ENCODE measurements at regions not wholly inside any gene's neighbourhood (a gene's known extent, or its start where the extent isn't known, plus 50 kb on each side); places are given as distances from the start of the nearest gene placed in this dataset.

DNA sequence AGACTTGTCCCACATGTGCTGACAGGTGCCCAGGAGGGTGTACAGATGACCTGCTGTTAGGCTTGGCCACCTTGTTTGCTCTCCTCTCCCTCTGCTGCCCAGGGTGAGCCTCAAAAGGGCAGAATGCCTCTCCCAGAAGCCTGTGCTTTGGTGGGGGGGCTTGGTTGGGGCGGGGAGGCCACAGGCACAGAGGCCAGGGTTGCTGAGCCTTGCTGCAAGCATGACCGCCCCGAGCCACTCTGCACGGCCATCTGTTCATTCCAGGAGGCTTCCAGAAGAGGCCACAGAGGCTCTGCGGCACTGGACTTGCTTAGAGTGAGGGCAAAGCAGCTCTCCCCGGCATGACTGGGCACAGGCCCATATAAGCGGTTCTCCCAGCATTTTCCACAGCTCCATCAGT, 190.8 kb downstream of the GLRX3 start:
- peaks cover 16% of the 10 kb centered on the region for H3K9me3 Mint-ChIP-seq
- DNase-seq = no peak
- no peaks in the 10 kb centered on the region for H3K27me3 Mint-ChIP-seq
- no peak overlapping the region for H3K27ac Mint-ChIP-seq
- no peak overlapping the region for H3K4me3 Mint-ChIP-seq
- no peaks in the 10 kb centered on the region for H3K36me3 Mint-ChIP-seq
- H3K4me1 Mint-ChIP-seq = no peaks in the 10 kb centered on the region

GRCh38 chr10:130329792-130330191, 193.6 kb downstream of the GLRX3 start:
- H3K4me1 Mint-ChIP-seq = no peaks in the 10 kb centered on the region
- no peaks in the 10 kb centered on the region for H3K27me3 Mint-ChIP-seq
- H3K36me3 Mint-ChIP-seq = no peaks in the 10 kb centered on the region
- no peak for DNase-seq
- H3K9me3 Mint-ChIP-seq = peaks cover 8% of the 10 kb centered on the region
- H3K4me3 Mint-ChIP-seq = no peak overlapping the region
- H3K27ac Mint-ChIP-seq = no peak overlapping the region

- Mint-ChIP-seq H3K27me3 (peaks cover 4% of the 10 kb centered on the region), H3K36me3 (no peaks in the 10 kb centered on the region), H3K4me3 (no peak overlapping the region), H3K27ac (no peak overlapping the region), H3K9me3 (peaks cover 2% of the 10 kb centered on the region), H3K4me1 (no peaks in the 10 kb centered on the region)
- DNase-seq = no peak
Observed at GRCh38 chr10:130333185-130333584, 197.0 kb downstream of the GLRX3 start.

DNA sequence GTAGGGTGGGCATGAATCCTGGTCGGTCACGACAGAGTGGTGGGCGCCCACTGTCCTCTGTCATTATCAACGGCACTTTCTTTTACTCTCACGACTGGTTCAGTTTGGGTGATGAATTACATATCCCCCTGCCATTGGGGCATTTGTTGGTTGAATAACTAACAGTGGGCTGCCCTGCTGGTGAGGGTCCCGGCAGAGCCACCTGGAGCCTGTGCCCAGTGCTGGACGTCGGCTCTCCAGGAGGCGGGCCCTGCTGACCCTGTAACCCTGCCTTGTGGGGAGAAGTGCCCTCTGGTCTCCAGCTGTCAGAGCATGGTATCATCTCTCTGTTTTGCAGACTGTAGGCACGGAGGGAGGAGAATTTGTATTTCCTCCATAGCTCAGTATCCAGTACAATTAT, 199.1 kb downstream of the GLRX3 start:
- peaks cover 4% of the 10 kb centered on the region for H3K27me3 Mint-ChIP-seq
- DNase-seq = no peak
- H3K9me3 Mint-ChIP-seq = no peaks in the 10 kb centered on the region
- H3K36me3 Mint-ChIP-seq = no peaks in the 10 kb centered on the region
- H3K27ac Mint-ChIP-seq = no peak overlapping the region
- no peaks in the 10 kb centered on the region for H3K4me1 Mint-ChIP-seq
- no peak overlapping the region for H3K4me3 Mint-ChIP-seq

DNA sequence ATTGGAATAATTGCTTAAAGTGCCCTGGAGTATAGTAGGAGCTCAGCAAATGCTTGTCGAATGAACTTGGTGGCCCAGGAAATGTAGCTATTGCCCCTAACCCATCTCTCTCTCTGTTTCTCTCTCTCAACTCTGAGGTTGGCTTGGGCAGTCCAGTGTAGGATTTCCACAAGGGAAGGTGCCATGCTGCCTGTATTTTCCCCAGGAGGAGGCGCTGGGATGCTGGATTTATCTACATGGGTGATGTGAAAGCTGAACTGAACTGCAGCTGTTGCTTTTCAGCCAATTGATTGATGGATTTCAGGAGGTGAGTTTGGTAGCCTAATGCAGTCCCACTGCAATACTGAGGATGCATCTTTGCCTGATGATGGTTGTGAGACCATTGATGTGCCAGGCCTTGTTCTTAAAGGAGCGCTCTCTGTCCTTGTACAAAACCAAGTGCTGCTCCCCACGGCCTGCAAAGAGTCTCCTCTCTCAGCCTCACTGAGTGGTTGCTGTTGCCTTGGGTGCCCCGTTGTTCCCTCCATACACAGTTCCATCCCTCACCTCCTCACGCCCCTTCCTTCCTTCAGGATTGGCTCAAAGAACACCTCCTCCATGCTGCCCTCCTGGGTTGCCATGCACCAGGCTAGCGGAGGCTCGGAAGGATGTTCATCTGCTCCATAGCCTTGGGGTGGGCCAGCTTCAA, 200.6 kb downstream of the GLRX3 start:
- no peaks in the 10 kb centered on the region for H3K36me3 Mint-ChIP-seq
- no peak for DNase-seq
- no peak overlapping the region for H3K27ac Mint-ChIP-seq
- no peak overlapping the region for H3K4me3 Mint-ChIP-seq
- H3K9me3 Mint-ChIP-seq = no peaks in the 10 kb centered on the region
- no peaks in the 10 kb centered on the region for H3K4me1 Mint-ChIP-seq
- peaks cover 9% of the 10 kb centered on the region for H3K27me3 Mint-ChIP-seq

DNA sequence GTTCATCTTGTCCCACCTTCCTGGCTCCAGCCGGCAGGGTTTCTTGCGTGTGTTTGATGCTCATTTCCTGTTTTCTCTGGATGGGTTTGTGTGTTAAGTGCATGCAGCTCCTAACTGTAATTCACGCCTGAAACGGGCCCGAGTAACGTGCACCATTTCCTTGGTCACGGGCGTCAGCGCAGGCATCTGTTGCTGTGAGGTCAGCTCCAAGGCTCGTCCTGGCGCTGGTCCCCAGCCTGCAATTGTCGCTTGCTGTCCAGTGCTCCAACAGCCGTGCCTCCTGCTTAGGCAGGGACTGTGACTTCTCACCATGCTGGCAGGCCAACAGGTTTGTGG, 201.1 kb downstream of the GLRX3 start:
- no peak overlapping the region for H3K4me3 Mint-ChIP-seq
- H3K27ac Mint-ChIP-seq = no peak overlapping the region
- DNase-seq = no peak
- H3K36me3 Mint-ChIP-seq = no peaks in the 10 kb centered on the region
- H3K4me1 Mint-ChIP-seq = no peaks in the 10 kb centered on the region
- H3K27me3 Mint-ChIP-seq = peaks cover 9% of the 10 kb centered on the region
- H3K9me3 Mint-ChIP-seq = no peaks in the 10 kb centered on the region

GRCh38 chr10:130337696-130338635, 201.8 kb downstream of the GLRX3 start:
- Mint-ChIP-seq H3K27ac (no peak overlapping the region), H3K27me3 (peaks cover 9% of the 10 kb centered on the region), H3K4me1 (no peaks in the 10 kb centered on the region), H3K4me3 (no peak overlapping the region), H3K9me3 (no peaks in the 10 kb centered on the region), H3K36me3 (no peaks in the 10 kb centered on the region)
- DNase-seq = no peak

DNA sequence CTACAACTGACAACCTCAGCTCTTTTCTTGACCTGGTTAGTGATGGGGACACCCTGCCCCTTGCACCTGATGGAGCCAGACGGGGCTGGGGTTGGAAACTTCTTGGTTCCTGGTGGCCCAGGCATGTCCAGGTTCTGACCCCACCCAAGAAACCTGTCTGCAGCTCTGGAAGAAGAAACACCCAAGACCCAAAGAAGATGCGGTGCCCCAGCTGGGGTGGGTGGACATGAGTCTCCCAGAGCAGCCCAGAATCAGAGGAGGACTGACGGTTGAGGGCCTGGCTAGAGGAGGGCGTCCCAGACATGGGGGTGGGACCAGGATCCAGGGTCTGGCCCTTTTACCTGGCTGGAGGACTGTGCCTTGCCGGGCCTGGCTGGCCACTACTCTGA, 202.4 kb downstream of the GLRX3 start:
- Mint-ChIP-seq H3K9me3 (no peaks in the 10 kb centered on the region), H3K4me1 (no peaks in the 10 kb centered on the region), H3K36me3 (no peaks in the 10 kb centered on the region), H3K27me3 (peaks cover 9% of the 10 kb centered on the region), H3K27ac (no peak overlapping the region), H3K4me3 (no peak overlapping the region)
- no peak for DNase-seq

- H3K4me3 Mint-ChIP-seq = no peak overlapping the region
- no peaks in the 10 kb centered on the region for H3K9me3 Mint-ChIP-seq
- H3K27me3 Mint-ChIP-seq = peaks cover 9% of the 10 kb centered on the region
- no peak for DNase-seq
- H3K27ac Mint-ChIP-seq = no peak overlapping the region
- H3K4me1 Mint-ChIP-seq = no peaks in the 10 kb centered on the region
- H3K36me3 Mint-ChIP-seq = no peaks in the 10 kb centered on the region
Observed at GRCh38 chr10:130339091-130339490, 202.9 kb downstream of the GLRX3 start.

DNA sequence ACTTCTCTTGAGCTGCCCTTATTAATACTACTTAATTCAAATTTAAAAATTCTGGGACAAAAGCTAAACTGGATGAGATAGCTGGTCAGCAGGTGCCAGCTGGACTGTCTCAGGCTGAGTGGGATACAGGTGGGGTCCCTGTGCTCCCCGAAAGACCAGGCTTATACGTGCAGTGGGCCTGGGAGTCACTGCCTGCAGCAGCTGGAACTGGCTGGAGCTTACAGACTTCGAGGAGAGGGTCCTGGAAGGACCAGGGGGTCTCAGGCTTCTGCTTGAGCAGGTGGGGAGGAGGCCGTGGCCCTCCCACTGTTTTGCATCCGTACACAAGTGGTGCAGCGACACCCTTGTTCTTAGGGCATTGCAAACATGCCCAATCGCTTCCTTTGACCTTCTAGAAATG, 203.7 kb downstream of the GLRX3 start:
- Mint-ChIP-seq H3K27ac (no peak overlapping the region), H3K27me3 (peaks cover 9% of the 10 kb centered on the region), H3K9me3 (no peaks in the 10 kb centered on the region), H3K4me1 (no peaks in the 10 kb centered on the region), H3K4me3 (no peak overlapping the region), H3K36me3 (no peaks in the 10 kb centered on the region)
- DNase-seq = no peak

GRCh38 chr10:130340816-130341215, 204.6 kb downstream of the GLRX3 start:
- H3K4me1 Mint-ChIP-seq = no peaks in the 10 kb centered on the region
- H3K36me3 Mint-ChIP-seq = no peaks in the 10 kb centered on the region
- no peak overlapping the region for H3K4me3 Mint-ChIP-seq
- H3K27me3 Mint-ChIP-seq = peaks cover 9% of the 10 kb centered on the region
- no peak for DNase-seq
- no peaks in the 10 kb centered on the region for H3K9me3 Mint-ChIP-seq
- no peak overlapping the region for H3K27ac Mint-ChIP-seq

GRCh38 chr10:130341356-130341755, 205.2 kb downstream of the GLRX3 start:
- DNase-seq = no peak
- Mint-ChIP-seq H3K27ac (no peak overlapping the region), H3K4me1 (no peaks in the 10 kb centered on the region), H3K4me3 (no peak overlapping the region), H3K36me3 (no peaks in the 10 kb centered on the region), H3K27me3 (peaks cover 9% of the 10 kb centered on the region), H3K9me3 (no peaks in the 10 kb centered on the region)

- H3K4me3 Mint-ChIP-seq = no peak overlapping the region
Observed at GRCh38 chr10:130345728-130346127, 209.5 kb downstream of the GLRX3 start.

GRCh38 chr10:130350996-130351395, 214.8 kb downstream of the GLRX3 start:
- no peak overlapping the region for H3K27ac Mint-ChIP-seq
- H3K27me3 Mint-ChIP-seq = no peaks in the 10 kb centered on the region
- DNase-seq = no peak
- no peaks in the 10 kb centered on the region for H3K4me1 Mint-ChIP-seq
- H3K4me3 Mint-ChIP-seq = no peak overlapping the region
- peaks cover 8% of the 10 kb centered on the region for H3K9me3 Mint-ChIP-seq
- no peaks in the 10 kb centered on the region for H3K36me3 Mint-ChIP-seq

More at GRCh38 chr10:130345728-130346127, 209.5 kb downstream of the GLRX3 start:
- peaks cover 5% of the 10 kb centered on the region for H3K27me3 Mint-ChIP-seq
- no peak for DNase-seq
- no peak overlapping the region for H3K27ac Mint-ChIP-seq
- H3K4me1 Mint-ChIP-seq = no peaks in the 10 kb centered on the region
- H3K36me3 Mint-ChIP-seq = no peaks in the 10 kb centered on the region
- H3K9me3 Mint-ChIP-seq = peaks cover 8% of the 10 kb centered on the region

DNA sequence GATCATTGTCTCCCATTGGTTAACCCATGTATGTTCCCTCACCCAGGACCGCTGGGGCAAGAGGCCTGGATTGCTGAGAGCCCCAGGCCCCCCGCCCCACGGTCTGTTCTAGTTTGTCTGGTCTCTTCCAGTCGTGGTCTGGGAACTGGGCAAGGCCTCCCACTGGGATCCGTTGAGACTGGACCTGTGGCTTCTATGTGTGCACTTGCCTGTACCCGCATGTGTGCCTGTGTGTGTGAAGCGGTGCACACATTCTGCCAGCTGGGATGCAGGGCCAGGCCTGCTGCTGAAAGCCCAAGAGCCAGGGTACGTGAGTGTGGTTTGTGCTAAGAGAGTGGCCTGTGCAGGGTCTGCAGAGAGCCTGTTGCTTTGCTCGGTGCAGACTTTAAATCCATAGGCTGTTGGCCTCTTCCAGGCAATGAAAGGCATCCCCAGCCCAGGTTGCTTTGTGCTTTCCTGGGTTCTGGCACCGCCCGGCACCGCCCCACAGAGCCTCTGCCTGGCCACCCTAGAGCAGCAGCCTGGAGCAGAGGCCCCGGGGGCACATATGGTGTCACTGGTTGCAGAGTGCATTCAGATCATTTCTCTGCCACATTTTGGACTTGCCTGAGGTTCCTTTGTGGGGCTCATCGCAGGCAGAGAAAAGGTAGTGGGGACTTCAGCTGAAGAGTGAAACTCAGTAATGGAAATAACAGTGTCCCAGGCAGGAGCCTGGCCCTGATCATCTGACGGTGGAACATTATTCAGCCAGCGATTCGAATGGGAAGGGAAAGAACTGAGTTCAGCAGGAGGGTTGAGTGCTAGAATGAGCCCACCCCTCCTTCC, 215.5 kb downstream of the GLRX3 start:
- DNase-seq = no peak
- Mint-ChIP-seq H3K27me3 (no peaks in the 10 kb centered on the region), H3K9me3 (peaks cover 8% of the 10 kb centered on the region), H3K4me3 (no peak overlapping the region), H3K27ac (no peak overlapping the region), H3K4me1 (no peaks in the 10 kb centered on the region), H3K36me3 (no peaks in the 10 kb centered on the region)

Measured in activated naive CD8-positive, alpha-beta T cell treated with anti-CD3 and anti-CD28 coated beads for 36 hours (primary cell).